ENCODE measurements at regions not wholly inside any gene's neighbourhood (a gene's known extent, or its start where the extent isn't known, plus 50 kb on each side); places are given as distances from the start of the nearest gene placed in this dataset.

DNA sequence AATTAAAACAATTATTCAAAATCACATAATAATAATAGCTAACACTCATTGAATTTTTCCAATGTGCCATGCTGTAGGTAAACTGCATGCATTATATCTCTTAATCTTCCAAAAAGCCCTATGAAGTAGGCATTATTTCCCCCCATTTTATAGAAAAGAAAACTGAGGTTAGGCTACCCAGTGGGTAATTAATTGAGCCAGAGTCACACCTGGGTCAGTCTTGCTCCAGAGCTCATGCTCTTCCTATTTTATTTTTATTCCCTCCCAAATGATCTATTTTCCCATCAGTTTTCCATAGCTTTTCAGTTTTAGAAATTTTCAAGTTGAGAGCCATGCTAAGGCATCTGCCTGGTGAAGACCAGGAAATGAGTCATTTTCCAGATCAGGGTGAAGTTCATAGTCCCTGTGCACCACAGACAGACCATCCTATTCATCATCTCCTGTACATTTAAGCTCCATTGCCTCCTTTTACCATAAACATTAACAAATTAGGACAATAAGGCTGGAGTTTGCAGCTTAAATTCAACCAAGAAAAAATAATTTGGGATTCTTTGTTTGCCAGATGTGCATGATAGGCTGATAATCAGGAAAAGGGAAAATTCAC, 417.3 kb downstream of the OTOL1 start:
- TF ChIP-seq, protein P1, sequence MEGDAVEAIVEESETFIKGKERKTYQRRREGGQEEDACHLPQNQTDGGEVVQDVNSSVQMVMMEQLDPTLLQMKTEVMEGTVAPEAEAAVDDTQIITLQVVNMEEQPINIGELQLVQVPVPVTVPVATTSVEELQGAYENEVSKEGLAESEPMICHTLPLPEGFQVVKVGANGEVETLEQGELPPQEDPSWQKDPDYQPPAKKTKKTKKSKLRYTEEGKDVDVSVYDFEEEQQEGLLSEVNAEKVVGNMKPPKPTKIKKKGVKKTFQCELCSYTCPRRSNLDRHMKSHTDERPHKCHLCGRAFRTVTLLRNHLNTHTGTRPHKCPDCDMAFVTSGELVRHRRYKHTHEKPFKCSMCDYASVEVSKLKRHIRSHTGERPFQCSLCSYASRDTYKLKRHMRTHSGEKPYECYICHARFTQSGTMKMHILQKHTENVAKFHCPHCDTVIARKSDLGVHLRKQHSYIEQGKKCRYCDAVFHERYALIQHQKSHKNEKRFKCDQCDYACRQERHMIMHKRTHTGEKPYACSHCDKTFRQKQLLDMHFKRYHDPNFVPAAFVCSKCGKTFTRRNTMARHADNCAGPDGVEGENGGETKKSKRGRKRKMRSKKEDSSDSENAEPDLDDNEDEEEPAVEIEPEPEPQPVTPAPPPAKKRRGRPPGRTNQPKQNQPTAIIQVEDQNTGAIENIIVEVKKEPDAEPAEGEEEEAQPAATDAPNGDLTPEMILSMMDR (conservative IDR thresholded peaks at IDR 0.05 in 1 of 2, IDR thresholded peaks at IDR 0.05 in 1 of 2; ENCODE audit: low read depth in 1 of 2, low read length in 2 of 2), result no peak
- TF ChIP-seq EZH2 (IDR thresholded peaks at IDR 0.05; ENCODE audit: low read length, missing control alignments), result no peak
